ENCODE measurements at regions not wholly inside any gene's neighbourhood (a gene's known extent, or its start where the extent isn't known, plus 50 kb on each side); places are given as distances from the start of the nearest gene placed in this dataset.

GRCh38 chr4:1540601-1541375 is 134.5 kb upstream of the NKX1-1 start:
- no peak for DNase-seq

DNA sequence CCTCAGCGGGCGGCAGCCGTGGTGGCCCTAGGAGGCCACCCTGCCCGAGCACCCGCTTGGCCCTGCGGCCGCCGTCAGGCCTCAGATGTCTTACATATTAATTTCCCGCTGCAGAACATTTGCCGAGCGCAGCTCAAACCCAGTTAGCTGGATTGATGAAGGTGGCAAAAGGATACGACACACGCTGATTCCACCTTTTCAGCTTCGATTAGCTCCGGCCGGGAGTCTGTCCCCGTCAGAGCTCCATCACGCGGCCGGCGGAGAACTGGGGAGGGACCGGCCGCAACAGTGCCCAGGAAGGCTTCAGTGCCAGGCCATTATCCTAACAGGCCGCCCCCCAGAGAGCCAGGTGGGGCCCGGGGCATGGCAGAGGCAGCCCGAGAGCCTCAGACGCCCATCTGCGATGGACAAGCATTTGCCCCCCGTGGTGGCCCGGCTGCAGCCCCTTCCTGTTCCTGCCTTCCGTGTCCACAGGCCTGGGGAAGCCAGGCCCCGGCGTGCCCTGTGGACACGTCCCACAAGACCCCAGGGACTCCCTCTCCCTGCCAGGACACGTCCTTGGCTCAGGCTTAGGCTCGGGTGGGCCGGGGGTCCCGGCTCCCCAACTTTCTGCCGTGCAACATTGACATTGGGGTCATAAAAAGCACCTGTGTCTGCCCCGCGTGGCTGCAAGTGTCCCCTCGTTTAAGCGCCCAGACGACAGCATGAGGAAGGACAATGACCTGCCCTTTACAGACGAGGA is 133.8 kb upstream of the NKX1-1 start:
- no peak for DNase-seq

DNA sequence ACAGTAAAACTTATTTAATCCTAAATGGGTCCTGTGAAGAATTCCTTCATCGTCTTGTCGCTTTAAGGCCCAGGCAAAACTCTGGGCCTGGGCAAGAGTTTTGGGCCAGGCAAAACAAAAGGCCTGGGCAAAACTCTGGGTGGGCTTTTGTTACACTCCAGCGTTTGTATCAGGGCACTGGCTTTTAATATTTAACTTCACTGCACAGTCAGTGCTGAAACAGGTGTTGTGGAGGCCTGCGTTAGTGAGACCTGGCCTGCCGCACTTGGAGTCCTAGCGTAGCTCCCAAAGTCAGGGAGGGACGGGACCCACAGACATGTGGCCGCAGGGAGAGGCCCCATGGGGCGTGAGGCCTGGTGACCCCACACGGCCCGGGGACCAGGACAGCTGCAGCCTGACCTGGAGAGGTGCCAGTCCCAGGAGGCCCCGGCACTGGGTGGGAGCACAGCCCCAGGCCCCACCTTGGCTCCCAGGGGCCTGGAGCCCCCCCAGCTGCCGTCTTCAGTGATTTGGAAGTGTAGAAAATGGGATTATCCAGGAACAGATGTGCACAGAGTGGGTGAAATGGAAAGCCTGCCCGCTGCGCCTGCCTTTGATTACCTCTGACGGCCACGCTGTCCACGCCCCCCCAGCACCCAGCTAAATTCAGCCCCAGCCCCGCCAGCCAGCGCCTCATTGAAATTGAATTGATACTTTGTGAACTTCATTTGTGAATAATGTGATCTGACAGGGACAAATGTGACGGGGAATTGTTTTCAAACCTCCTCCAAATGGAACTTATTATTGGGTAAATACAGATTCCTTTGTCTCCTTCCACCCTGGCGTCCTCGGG is 132.9 kb upstream of the NKX1-1 start:
- DNase-seq = no peak

DNA sequence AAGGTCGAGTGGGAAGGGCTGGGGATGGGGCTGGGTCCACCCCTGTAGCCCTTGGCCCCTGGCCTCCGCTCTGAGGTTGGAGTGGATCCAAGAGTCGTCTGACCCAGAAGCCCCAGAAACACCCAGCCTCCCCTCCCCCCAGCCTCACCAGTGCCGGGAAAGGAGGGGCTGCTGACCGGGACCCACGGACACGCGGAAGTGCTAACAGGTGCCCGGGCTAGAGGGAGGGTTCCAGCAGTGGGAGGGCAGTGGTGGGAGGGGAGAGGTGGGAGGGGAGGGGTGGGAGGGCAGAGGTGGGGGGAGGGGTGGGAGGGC is 131.8 kb upstream of the NKX1-1 start:
- DNase-seq = no peak

- DNase-seq = no peak
These were observed 131.3 kb upstream of the NKX1-1 start for GRCh38 chr4:1537410-1538095.

DNA sequence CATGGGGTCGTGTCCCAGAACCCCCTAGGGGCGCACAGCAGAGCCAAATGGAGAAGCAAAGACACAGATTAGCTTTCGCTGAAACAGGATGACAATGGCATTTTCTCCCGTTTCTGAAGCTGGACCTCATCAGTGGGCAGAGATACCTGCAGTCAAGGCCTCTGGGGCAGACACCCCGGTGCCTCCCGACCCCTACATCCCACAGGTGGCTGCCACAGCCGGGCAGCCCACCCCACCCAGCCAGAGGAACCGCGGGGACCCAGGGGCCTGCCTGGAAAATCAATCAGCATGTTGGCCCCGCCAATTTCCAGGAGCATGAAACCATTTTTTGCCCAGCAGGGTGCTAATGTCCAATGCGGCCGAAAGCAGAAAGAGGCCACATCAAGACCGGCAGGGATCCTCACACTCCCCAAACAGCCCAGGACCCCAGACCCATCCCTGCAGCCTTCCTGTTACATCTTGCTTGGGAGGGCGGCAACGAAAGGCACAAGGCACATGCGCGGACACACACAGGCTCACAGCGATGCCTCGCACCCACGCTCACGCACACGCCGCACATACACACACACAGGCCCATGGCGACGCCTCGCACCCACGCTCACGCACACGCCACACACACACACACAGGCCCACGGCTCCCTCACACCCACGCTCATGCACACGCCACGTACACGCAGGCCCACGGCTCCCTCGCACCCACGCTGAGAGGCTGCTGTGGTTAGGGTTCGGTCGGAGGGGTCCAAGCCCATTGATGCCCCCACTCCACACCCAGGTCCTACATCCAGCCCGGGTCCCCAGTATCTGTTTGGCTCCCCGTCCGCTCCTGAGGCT is 130.6 kb upstream of the NKX1-1 start:
- no peak for DNase-seq

GRCh38 chr4:1535926-1536578 is 129.8 kb upstream of the NKX1-1 start:
- no peak for DNase-seq

GRCh38 chr4:1534876-1535526 is 128.8 kb upstream of the NKX1-1 start:
- no peak for DNase-seq

DNA sequence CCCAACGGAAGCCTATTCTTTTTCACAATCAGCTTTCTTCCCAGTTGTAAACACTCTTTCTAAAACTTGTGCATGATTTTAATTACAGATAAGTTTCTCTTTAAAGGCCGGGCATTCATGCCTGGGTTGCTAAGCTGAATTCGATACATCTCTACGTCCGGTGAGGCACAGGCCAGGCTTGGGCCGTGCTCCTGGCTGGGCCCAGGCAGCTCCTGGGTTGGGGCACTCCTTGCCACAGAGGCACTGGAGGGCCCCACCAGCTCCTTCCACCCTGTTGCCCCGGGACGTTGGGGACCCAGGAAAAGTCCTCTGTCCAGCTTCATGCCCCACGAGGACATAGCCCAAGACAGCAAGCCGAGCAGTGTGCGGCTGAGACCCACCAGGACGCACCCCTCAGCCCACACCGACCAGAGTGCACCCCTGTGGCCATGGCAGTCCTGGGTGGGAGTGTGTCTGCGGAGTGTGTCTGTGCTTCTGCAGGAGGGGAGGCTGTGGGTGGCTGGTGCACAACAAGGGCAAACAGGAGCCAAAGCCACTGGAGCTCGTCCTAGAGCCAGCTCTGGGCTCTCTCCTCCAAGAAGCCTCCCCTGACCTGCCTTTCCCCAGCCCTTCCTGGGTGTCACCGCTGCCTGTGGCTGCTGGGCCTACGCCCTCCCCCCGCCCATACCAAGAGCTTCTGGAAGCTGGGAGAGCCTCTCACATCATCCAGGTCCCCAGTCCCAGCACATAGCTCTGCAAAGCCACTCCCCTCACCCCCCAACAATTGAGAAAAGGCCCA is 128.0 kb upstream of the NKX1-1 start:
- no peak for DNase-seq

DNA sequence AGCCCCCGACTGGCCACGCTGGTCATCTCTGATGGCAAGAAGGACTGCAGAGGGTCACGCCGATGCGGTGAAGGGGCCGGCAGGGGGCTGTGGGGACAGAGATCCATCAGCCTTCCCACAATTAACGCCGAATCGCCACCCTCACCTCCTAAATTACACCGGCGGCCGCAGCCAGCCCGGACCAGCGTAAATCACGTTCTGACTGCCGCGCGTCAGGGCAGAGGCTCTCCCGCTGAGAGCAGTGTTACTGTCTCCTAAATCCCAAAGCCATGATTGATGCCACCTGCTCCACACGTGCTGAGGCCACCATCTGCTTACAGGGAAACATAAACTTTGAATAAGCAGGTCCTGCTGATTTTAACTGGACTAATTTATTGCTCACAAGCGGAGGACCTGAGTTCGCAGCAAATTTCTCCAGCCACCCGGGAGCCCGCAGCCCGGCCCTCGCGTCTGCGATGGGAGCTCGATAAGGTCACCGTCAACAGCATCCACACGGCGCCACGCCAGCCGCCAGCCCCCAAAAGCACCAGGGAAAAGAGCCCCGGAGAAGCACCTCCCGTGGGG is 127.3 kb upstream of the NKX1-1 start:
- no peak for DNase-seq

DNA sequence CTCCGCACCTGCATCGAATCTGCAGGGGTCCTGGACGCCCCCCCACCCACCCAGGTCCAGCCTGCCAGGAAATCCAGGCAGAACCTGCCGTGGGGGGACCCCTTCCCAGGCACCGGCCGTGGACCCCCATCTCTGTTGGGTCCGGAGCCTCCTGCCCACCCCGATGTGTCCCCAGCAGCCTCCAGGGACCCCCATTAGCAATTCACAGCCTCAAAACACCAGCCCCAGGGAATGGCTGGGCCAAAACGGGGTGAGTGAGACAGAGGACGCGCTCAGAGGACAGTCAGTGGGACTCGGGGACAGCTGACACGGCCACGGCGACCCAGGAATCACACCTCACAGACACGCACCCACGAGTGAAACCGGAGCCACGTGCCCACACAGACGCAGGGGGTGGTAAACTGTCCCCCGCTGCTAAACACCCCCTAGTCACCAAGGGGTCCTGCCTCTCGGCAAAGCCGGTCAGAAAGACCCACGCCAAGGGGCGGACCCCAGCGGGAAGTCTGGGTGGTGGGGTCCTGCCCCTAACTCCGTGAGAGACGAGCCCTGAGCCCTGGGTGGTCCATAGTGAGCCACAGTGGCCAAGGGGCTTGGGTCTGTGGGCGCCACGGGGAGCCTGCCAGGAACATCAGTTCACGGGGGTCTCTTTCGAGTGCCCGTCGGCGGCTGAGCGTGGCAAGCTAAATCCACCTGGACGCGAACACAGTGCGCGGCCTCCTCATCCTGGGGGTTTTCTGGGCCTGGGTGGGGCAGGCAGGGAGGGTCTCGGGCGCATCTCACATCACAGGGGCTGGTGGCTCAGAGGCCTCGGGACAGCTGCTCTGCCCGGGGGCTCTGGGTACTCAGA is 126.5 kb upstream of the NKX1-1 start:
- no peak for DNase-seq

DNA sequence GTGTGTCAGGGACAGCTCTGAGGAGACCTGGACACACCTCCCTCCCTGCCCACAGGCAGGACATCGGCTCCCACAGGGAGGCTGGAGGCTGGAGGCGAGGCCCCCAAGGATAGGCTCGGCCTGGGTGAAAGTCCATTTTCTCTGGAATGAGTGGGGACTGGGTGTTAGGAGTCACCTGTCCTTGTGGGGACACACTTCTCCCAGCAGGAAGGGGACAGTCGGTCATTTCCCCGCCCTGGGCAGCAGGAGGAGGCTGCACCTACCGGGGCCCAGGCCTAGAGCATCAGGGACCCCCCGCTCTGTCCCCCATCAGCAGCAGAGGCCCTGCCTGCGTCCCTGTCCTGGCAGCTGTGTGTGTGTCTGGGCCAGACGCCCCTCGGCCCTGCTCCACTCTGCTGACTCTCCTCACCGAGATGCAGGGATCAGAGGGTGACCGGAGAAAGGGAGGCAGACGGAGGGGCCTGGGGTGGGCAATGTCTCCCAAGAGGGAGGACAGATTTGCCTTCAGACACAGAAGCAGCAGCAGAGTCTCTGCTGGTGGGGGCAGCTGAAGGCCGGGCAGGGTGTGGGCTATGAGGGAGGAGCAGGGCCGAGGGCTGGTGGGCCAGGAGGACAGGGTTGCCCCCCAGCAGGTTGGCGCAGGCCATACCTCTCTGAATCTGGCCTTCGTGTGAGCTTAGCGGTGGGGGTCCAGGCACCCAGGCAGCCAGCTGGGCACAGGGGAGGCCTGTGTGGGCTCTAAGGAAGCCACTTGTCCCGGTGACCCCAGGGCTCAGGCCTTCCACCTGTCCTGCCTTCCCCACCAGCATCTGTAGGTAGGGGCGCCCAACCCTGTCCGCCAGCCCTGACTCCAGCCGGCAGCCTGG is 125.7 kb upstream of the NKX1-1 start:
- no peak for DNase-seq

- DNase-seq = no peak
These were observed 124.1 kb upstream of the NKX1-1 start for GRCh38 chr4:1530356-1530755.

DNA sequence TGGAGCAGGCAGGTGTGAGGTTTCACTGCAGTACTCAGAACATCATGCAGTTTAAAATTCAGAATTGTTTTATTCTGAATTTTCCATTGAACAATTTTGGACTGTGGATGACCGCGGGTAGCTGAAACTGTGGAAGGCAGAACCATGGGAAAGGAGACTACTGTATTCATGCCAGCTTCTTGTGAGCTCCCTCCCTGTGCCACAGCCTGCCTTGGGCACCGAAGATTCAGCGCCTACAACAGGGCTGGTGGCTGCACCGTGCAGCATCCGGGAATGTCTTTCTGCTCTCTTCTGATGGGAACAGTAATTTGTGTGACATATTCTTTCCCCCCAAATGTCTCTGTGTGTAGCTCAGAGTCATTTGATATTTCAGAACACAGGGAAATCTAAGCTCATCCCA is 118.5 kb upstream of the NKX1-1 start:
- no peak for DNase-seq

- no peak for DNase-seq
These were observed 117.8 kb upstream of the NKX1-1 start for GRCh38 chr4:1523907-1524636.

- no peak for DNase-seq
These were observed 117.3 kb upstream of the NKX1-1 start for GRCh38 chr4:1523506-1523905.

- DNase-seq = no peak
These were observed 116.8 kb upstream of the NKX1-1 start for GRCh38 chr4:1523033-1523432.

All from SIG-M5 (cell line).